ENCODE measurements at regions not wholly inside any gene's neighbourhood (a gene's known extent, or its start where the extent isn't known, plus 50 kb on each side); places are given as distances from the start of the nearest gene placed in this dataset.

DNA sequence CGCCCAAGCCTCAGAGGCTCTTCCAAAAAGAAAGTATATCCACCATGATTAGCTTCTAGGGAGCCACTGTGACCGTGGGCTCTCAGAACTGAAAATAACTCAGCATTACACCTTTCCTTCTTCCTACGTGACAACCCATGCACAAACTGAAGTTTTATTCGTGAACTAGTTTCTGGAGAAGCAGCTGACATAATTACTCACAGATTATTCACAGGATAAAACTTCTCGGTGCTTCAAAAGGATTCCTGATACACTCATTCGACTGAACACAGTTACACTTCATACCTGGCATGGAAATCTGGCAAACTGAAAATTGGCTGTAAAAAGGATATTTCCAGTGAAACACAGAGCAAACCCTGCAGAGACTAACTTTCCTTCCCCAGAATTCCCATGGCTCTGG lies 139.2 kb upstream of the PTER start:
- Histone ChIP-seq H3K9me3 (replicated peaks in 1 of 3) (no peaks in the 10 kb centered on the region), H3K36me3 (replicated peaks in 1 of 2) (no peaks in the 10 kb centered on the region), H3K4me1 (replicated peaks in 1 of 2) (no peaks in the 10 kb centered on the region), H3K4me3 (no peak overlapping the region), H3K27me3 (no peaks in the 10 kb centered on the region), H3K27ac (no peak overlapping the region)
- intact Hi-C loops (cut with DNase I), result no loop called here
- DNase-seq, result no peak
- WGBS, 4 donors, result 64 to 73% (median 68%) methylated on average over 6 of the region's 6 CpGs
- TF ChIP-seq, protein P1, sequence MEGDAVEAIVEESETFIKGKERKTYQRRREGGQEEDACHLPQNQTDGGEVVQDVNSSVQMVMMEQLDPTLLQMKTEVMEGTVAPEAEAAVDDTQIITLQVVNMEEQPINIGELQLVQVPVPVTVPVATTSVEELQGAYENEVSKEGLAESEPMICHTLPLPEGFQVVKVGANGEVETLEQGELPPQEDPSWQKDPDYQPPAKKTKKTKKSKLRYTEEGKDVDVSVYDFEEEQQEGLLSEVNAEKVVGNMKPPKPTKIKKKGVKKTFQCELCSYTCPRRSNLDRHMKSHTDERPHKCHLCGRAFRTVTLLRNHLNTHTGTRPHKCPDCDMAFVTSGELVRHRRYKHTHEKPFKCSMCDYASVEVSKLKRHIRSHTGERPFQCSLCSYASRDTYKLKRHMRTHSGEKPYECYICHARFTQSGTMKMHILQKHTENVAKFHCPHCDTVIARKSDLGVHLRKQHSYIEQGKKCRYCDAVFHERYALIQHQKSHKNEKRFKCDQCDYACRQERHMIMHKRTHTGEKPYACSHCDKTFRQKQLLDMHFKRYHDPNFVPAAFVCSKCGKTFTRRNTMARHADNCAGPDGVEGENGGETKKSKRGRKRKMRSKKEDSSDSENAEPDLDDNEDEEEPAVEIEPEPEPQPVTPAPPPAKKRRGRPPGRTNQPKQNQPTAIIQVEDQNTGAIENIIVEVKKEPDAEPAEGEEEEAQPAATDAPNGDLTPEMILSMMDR (IDR thresholded peaks at IDR 0.05), result no peak
- TF ChIP-seq POLR2A (IDR thresholded peaks at IDR 0.05), result no peak

DNA sequence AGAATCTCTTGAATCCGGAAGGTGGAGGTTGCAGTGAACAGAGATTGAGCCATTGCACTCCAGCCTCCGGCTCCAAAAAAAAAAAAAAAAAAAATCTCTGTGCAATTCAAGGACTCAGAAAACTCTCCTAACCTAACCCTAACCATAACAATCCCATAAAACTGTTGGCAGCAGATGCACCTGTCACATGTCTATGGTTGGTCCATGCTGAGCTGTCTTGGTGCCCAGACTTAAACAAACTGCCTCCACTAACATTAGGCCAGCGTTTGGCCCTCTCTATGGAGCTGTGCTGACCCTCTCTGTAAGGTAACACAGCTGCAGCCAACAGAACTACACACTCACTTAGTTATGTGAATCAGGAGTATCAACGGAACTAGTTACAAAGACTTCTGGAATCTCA lies 132.5 kb upstream of the PTER start:
- no peak for TF ChIP-seq POLR2A (IDR thresholded peaks at IDR 0.05)
- TF ChIP-seq, protein P1 (IDR thresholded peaks at IDR 0.05), result no peak
- DNase-seq, result no peak
- Histone ChIP-seq H3K4me1 (replicated peaks in 1 of 2) (no peaks in the 10 kb centered on the region), H3K9me3 (replicated peaks in 1 of 3) (no peaks in the 10 kb centered on the region), H3K36me3 (replicated peaks in 1 of 2) (no peaks in the 10 kb centered on the region), H3K27ac (no peak overlapping the region), H3K4me3 (no peak overlapping the region), H3K27me3 (no peaks in the 10 kb centered on the region)
- WGBS, 4 donors, result 74 to 85% (median 82%) methylated on average over 3 to 4 of the region's 4 CpGs
- intact Hi-C loops (cut with DNase I), result no loop called here

DNA sequence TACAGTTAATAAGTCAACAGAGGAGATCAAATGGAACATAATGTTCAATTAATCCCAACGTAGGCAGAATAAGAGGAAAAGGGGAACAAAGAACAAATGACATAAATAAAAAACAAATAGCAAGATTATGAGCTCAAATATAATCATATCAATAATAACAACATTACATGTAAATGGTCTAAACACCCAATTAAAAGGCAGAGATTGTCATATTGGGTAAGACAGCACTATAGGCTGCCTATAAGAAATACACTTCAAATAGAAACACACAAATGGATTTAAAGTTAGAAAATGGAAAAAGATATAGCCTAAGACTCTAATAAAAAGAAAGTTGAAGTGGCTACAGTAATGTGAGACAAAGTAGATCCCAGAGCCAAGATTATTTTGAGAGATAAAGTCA lies 126.4 kb upstream of the PTER start:
- H3K9me3 ChIP-seq (replicated peaks in 1 of 3), result no peaks in the 10 kb centered on the region
- TF ChIP-seq, protein P1 (IDR thresholded peaks at IDR 0.05), result no peak
- TF ChIP-seq POLR2A (IDR thresholded peaks at IDR 0.05), result no peak
- no peak for DNase-seq
- no peak overlapping the region for H3K27ac ChIP-seq
- WGBS, 4 donors, result 47 to 65% (median 55%) methylated on average over 1 of the region's 1 CpG
- intact Hi-C loops (cut with DNase I), result no loop called here
- H3K4me3 ChIP-seq, result no peak overlapping the region
- H3K36me3 ChIP-seq (replicated peaks in 1 of 2), result no peaks in the 10 kb centered on the region
- no peaks in the 10 kb centered on the region for H3K4me1 ChIP-seq (replicated peaks in 1 of 2)
- H3K27me3 ChIP-seq, result no peaks in the 10 kb centered on the region

DNA sequence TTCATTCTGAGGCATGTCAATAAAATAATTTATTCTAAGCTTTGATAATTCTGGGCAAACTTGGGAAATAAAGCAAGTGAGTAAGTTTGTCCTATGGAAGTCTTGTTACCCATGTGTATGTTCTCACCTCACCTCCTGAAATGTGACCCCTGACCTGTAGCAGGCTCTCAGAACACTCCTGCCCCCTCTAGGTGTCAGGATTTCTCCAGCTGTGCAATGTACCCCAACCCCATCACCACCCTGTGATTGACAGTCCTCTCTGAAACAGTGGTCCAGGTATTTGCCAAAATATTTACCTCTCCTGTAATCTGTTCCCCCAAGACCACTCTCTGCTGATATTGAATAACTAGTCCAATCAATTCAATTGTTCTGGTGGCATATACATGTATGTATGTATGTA lies 122.6 kb upstream of the PTER start:
- no peaks in the 10 kb centered on the region for H3K4me1 ChIP-seq (replicated peaks in 1 of 2)
- H3K36me3 ChIP-seq (replicated peaks in 1 of 2), result no peaks in the 10 kb centered on the region
- no peaks in the 10 kb centered on the region for H3K9me3 ChIP-seq (replicated peaks in 1 of 3)
- H3K4me3 ChIP-seq, result no peak overlapping the region
- intact Hi-C loops (cut with DNase I), result no loop called here
- no peaks in the 10 kb centered on the region for H3K27me3 ChIP-seq
- no peak for TF ChIP-seq POLR2A (IDR thresholded peaks at IDR 0.05)
- TF ChIP-seq, protein P1 (IDR thresholded peaks at IDR 0.05), result no peak
- no peak overlapping the region for H3K27ac ChIP-seq
- DNase-seq, result no peak
